ENCODE measurements at regions not wholly inside any gene's neighbourhood (a gene's known extent, or its start where the extent isn't known, plus 50 kb on each side); places are given as distances from the start of the nearest gene placed in this dataset.

GRCh38 chr7:26459540-26460193 is 168.0 kb downstream of the SNX10 start:
- no peak for DNase-seq

GRCh38 chr7:26460351-26461085 is 168.9 kb downstream of the SNX10 start:
- DNase-seq: no peak

GRCh38 chr7:26461518-26461917 is 169.9 kb downstream of the SNX10 start:
- DNase-seq: no peak

GRCh38 chr7:26466007-26466406 is 174.3 kb downstream of the SNX10 start:
- no peak for DNase-seq

GRCh38 chr7:26467104-26467503 is 175.4 kb downstream of the SNX10 start:
- no peak for DNase-seq

GRCh38 chr7:26467541-26467940 is 175.9 kb downstream of the SNX10 start:
- DNase-seq: no peak

- no peak for DNase-seq
Observed at GRCh38 chr7:26468625-26469024, 177.0 kb downstream of the SNX10 start.

- DNase-seq: no peak
Observed at GRCh38 chr7:26469188-26469587, 177.5 kb downstream of the SNX10 start.

GRCh38 chr7:26470691-26471090 is 179.0 kb downstream of the SNX10 start:
- DNase-seq: no peak

- DNase-seq: no peak
Observed at GRCh38 chr7:26471306-26472075, 179.8 kb downstream of the SNX10 start.

GRCh38 chr7:26472971-26473370 is 181.3 kb downstream of the SNX10 start:
- no peak for DNase-seq

GRCh38 chr7:26476271-26476670 is 184.6 kb downstream of the SNX10 start:
- no peak for DNase-seq

GRCh38 chr7:26477381-26477990 is 185.8 kb downstream of the SNX10 start:
- no peak for DNase-seq

GRCh38 chr7:26478550-26478949 is 186.9 kb downstream of the SNX10 start:
- no peak for DNase-seq

- DNase-seq: no peak
Observed at GRCh38 chr7:26479581-26479980, 187.9 kb downstream of the SNX10 start.

GRCh38 chr7:26480156-26480555 is 188.5 kb downstream of the SNX10 start:
- DNase-seq: no peak

GRCh38 chr7:26482927-26483326 is 191.3 kb downstream of the SNX10 start:
- DNase-seq: no peak

- no peak for DNase-seq
Observed at GRCh38 chr7:26483843-26484242, 192.2 kb downstream of the SNX10 start.

GRCh38 chr7:26485367-26485934 is 193.8 kb downstream of the SNX10 start:
- DNase-seq: no peak

- no peak for DNase-seq
Observed at GRCh38 chr7:26486153-26486552, 194.5 kb downstream of the SNX10 start.

GRCh38 chr7:26487780-26488515 is 196.3 kb downstream of the SNX10 start:
- no peak for DNase-seq

GRCh38 chr7:26489391-26489790 is 197.7 kb downstream of the SNX10 start:
- DNase-seq: no peak

All from NCI-H146 (cell line).